HG03342 (cell line): ENCODE measurements at regions not wholly inside any gene's neighbourhood (a gene's known extent, or its start where the extent isn't known, plus 50 kb on each side); places are given as distances from the start of the nearest gene placed in this dataset.
"Not testable (repeated sequence)": the region's sequence is repeated elsewhere in the genome, so short reads cannot be mapped to it uniquely, and the experiment has no call there.

Experiments
- ATAC-seq: cut with Tn5 transposase; IDR thresholded peaks from one replicate; pipeline ENCODE4 v1.9.1; 2021; ENCODE audit warnings: mild to moderate bottlenecking, moderate library complexity; ENCODE audit not compliant: unreplicated experiment

DNA sequence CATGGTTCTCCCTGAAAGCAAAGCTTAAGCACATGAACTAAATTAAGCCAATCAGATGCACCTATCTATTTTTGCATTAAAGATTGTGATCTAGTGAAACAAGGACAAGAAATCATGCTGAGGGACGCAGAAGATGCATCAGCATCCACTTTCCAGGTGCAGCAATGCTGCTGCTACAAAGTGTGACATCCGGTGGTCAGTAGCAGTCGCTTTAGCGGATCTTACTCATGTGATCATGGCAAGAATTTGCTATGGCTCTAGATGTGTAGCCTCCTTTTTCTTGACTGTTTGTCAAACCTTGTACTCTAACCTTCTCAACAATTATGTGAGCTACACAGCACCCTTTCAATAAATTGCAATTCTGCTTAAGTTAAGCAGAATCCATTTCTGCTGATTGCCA lies 126.8 kb upstream of the SMLR1 start:
- ATAC-seq: no peak

DNA sequence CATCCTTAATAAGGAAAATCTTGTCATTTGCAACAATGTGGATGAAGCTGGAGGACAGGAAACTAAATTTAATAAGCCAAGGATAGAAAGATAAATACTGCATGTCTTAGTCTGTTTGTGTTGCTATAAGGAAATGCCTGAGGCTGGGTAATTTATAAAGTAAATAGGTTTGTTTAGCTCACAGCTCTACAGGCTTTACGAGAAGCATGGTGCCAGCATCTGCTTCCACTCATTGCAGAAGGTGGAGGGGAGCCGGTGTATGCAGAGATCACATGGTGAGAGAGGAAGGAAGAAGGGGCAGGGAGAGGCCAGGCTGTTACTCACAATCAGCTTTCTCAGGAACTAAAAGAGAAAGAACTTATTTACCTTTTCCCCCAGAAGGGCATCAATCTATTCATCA lies 118.9 kb upstream of the SMLR1 start:
- ATAC-seq: no peak

DNA sequence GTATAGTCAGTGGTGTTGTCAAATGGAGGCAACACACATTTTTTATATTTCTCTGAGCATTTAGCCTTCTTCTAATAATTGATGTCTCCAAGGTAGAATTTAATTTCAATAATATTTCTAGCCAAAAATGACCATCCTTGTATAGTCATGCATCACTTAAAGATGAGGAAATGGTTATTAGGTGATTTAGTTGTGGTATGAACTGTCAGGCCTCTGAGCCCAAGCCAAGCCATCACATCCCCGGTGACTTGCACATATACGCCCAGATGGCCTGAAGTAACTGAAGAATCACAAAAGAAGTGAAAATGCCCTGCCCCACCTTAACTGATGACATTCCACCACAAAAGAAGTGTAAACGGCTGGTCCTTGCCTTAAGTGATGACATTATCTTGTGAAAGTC lies 115.6 kb upstream of the SMLR1 start:
- ATAC-seq: not testable (repeated sequence)

DNA sequence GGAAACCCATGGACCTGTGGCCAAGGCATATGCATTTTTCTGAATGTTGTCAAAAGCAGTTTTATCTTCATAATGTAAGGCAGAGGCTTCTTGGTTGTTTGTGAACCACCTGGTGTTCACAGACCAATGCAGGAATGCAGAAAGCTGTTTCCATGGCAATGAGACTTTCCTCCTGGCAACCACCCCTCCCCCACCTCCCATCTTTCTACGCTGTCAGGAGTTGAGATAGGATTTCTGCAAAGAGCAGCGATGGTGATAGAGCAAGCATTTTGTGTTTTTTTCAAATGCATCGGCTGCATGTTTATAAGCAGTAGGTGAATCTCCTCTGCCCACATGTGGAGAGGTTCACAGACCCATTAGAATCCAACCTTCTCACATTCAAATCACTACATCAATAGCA lies 114.1 kb upstream of the SMLR1 start:
- ATAC-seq: no peak

DNA sequence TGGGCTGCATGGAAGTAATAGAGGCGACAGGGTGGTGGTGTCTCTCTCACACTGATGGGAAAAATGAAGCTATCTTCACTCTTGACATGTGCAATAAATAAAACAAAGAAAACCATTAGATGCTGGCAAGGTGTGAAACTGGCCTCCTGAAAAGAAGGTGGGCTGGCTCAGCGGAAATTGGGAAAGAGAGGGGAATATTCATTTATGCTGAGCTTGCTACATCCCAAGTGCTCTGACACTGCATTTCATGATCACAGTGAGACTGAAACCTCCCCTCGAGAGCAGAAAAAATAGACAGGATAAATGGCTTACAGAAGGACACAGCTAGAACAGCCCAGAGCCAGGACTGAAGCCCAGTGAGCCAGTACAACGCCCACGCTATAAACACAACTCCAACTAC lies 112.1 kb upstream of the SMLR1 start:
- ATAC-seq: no peak

GRCh38 chr6:130716466-130716865 lies 110.7 kb upstream of the SMLR1 start:
- no peak for ATAC-seq

DNA sequence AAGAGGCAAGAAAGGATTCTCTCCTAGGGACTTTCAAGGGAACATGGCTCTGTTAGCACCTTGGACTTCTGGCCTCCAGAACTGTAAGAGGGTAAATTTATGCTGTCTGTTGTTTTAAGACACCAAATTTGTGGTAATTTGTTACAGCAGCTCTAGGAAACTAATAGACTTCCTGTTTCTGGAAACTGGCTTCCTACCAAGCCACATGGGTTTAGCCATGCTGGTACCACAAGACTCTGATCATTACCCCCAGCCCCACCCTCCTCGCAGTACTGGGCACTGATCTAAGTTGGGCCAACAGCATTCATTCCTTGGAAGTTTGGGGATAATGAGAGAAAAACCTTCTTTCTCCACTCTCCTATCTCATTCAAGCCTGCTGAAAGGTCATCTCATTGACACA lies 109.5 kb upstream of the SMLR1 start:
- no peak for ATAC-seq

DNA sequence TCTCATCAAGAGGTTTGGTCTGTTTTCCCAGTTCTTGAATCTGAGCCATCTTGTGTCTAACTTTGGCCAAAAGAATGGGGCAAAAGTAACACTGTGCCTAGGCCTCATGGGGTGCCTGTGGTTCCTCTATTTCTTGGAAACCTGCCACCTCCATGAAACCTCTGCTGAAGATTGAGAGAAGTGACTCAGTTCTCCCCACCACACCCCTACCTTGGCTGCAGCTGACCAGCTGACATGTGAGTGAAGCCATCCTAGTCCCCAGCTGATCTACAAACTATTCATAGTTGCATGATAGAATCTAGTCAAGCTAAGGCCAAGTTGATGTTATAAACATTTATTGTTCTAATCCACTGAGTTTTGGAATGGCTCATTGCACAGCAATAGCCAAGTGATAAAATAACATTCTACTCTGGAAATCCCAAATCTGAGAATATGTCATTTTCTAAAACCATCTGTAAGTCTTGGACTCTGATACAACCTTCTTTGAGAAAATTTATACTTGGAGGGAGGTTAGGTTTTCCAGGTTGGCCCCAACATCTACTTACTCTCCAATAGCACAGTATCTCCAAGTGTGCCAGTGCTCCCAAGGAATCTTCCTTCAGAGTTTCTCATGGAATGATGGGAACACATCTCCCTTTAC lies 107.0 kb upstream of the SMLR1 start:
- no peak for ATAC-seq

- no peak for ATAC-seq
Observed at GRCh38 chr6:130724089-130724488, 103.1 kb upstream of the SMLR1 start.

DNA sequence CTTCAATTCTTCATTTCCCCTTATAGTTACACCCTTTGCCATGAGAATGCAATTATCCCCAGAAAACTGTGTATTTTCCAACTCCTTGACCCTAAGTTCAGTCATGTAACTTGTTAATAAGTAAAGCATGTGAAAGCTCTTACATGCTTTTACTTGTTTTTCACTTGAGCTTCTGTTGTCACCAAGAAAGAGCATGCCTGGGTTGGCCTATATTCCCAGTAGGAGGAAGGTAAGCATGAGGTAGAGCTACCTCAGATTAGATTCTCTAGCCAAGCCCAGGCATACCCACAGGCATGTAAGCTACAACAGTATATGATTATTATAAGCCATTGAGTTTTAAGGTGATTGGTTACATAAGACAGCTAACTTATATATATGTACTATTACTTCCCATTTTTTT lies 101.7 kb upstream of the SMLR1 start:
- no peak for ATAC-seq

DNA sequence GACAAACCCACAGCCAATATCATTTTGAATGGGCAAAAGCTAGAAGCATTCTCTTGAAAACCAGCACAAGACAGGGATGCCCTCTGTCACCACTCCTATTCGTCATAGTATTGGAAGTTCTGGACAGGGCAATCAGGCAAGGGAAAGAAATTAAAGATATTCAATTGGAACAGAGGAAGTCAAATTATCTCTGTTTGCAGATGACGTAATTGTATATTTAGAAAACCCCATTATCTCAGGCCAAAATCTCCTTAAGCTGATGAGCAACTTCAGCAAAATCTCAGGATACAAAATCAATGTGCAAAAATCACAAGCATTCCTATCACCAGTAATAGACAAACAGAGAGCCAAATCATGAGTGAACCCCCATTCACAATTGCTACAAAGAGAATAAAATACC lies 99.1 kb upstream of the SMLR1 start:
- ATAC-seq: not testable (repeated sequence)

DNA sequence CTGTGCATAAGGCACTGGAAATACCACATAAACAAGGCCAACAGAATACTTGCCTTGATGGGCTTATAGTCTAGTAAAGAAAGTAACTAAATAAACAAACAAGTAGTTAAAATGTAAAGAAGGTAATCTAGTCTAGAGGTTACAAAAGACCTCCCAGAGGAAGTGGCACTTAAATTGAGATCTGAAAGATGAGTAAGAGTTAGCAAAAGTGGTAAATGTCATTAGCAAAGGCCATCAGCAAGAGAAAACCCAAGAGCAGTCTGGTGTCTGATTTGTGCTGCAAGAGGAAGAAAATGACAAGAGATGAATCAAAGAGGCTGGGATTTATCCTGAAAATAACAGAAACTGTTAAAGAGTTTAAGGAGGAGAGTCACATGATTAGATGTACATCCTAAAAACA lies 96.6 kb upstream of the SMLR1 start:
- no peak for ATAC-seq

GRCh38 chr6:130734161-130734560 lies 93.0 kb upstream of the SMLR1 start:
- ATAC-seq: no peak

- no peak for ATAC-seq
Observed at GRCh38 chr6:130740308-130740707, 86.9 kb upstream of the SMLR1 start.

DNA sequence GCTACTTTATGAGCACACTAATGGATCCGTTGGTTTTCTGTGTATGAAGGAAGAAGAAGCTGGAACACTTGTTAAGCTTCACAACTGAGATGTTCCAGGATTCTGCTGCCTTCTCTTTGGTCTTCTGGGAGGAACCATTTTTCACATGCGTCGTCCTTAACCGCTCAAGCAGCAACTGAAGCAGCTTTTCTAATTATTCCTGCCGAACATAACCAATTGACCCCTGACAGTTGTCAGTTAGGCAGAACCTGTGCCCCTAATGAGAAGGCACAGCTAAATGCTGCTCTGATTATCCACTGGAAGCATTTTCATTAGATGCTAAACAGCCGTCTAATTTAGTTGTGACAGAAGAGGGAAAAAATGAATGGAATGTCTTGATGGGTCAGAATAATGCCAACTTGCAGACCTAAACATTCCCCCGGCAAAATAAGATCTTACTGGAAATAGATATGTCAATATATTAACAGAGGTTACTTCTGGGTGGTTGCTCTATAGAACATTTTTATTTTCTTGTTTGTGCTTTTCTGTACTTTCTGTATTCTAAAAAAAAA lies 85.0 kb upstream of the SMLR1 start:
- no peak for ATAC-seq

- no peak for ATAC-seq
Observed at GRCh38 chr6:130743175-130743574, 84.0 kb upstream of the SMLR1 start.

DNA sequence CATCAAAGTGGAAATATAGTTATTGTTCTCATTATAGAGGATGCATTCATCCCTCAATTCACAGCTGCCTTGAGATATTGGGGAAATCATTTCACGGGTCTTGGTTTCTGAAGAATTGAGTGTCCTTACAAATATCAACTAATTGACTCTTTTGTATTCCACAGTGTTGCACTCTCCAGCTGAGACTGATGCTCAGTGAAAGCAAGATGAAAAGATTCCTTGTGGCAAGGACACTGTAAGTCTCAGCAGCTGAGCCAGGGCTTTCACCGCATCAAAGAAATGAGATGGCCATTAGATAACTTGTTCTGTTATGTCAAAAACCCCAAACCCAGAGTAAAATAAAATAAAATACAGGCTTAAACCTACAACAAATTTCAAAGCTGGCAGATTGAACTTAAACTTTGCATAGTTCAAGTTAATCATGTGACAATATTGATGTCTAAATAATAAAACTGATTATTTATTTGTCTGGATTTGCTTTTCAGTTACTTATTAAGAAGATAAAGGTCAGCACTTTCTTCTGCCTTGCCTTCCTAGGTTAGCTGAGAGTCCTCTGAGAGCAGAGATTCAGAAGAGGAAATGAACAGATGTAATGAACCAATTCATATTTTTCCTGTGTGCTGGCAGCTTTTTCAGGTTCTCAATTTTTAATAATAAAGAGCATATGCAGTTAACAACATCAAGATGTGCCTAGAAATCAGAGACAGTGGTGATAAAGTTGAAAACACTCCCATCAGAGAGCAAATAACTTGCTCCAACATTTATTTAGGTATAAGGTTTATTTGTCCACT lies 82.4 kb upstream of the SMLR1 start:
- no peak for ATAC-seq

- no peak for ATAC-seq
Observed at GRCh38 chr6:130748041-130748440, 79.2 kb upstream of the SMLR1 start.

- no peak for ATAC-seq
Observed at GRCh38 chr6:130749402-130749801, 77.8 kb upstream of the SMLR1 start.

GRCh38 chr6:130752267-130752666 lies 74.9 kb upstream of the SMLR1 start:
- no peak for ATAC-seq

DNA sequence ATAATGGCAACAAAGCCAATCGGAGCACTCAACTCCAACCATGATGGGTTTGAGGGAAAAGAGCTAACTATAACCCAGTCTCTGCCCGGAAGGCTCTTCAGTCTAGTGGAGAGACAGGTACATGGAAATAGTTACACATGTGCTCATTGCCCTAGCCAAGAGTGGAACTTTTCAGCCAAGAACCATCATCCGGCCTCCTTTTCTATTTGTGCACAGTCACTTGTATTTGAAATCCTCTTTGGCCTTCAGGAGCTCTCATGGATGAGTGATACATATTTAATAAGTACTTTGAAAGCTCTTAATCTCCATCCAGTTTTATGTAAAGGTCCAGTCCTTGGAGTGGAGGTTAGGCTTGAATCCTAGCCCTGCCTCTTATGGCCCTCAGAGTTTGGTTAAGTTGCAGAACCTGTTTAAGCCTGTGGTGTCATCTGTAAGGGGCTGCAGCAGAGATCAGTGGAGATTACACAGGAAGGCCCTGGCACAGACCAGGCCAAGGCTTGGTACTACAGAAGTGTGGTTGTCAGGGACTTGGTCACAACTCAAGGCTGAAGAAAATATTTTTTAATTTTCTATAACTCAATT lies 72.3 kb upstream of the SMLR1 start:
- no peak for ATAC-seq
